ENCODE measurements at regions not wholly inside any gene's neighbourhood (a gene's known extent, or its start where the extent isn't known, plus 50 kb on each side); places are given as distances from the start of the nearest gene placed in this dataset.

- no peak for TF ChIP-seq CTCF (IDR thresholded peaks at IDR 0.05; ENCODE audit: low read depth, low read length, missing control alignments)
- no peak for DNase-seq (ENCODE audit: low read depth)
- no peak overlapping the region for H3K4me3 ChIP-seq (ENCODE audit: low read depth, low read length)
Measured at GRCh38 chr4:141524841-141525240, 111.5 kb upstream of the IL15 start.

- H3K4me3 ChIP-seq (ENCODE audit: low read depth, low read length): no peak overlapping the region
- DNase-seq (ENCODE audit: low read depth): no peak
- TF ChIP-seq CTCF (IDR thresholded peaks at IDR 0.05; ENCODE audit: low read depth, low read length, missing control alignments): no peak
Measured at GRCh38 chr4:141530627-141531026, 105.8 kb upstream of the IL15 start.

- TF ChIP-seq CTCF (IDR thresholded peaks at IDR 0.05; ENCODE audit: low read depth, low read length, missing control alignments): no peak
- no peak overlapping the region for H3K4me3 ChIP-seq (ENCODE audit: low read depth, low read length)
- no peak for DNase-seq (ENCODE audit: low read depth)
Measured at GRCh38 chr4:141534985-141535384, 101.4 kb upstream of the IL15 start.

GRCh38 chr4:141538001-141538400 is 98.4 kb upstream of the IL15 start:
- H3K4me3 ChIP-seq (ENCODE audit: low read depth, low read length): no peak overlapping the region
- DNase-seq (ENCODE audit: low read depth): no peak
- no peak for TF ChIP-seq CTCF (IDR thresholded peaks at IDR 0.05; ENCODE audit: low read depth, low read length, missing control alignments)

- no peak overlapping the region for H3K4me3 ChIP-seq (ENCODE audit: low read depth, low read length)
- no peak for TF ChIP-seq CTCF (IDR thresholded peaks at IDR 0.05; ENCODE audit: low read depth, low read length, missing control alignments)
- DNase-seq (ENCODE audit: low read depth): no peak
Measured at GRCh38 chr4:141540643-141541042, 95.7 kb upstream of the IL15 start.

GRCh38 chr4:141541851-141542250 is 94.5 kb upstream of the IL15 start:
- DNase-seq (ENCODE audit: low read depth): no peak
- H3K4me3 ChIP-seq (ENCODE audit: low read depth, low read length): no peak overlapping the region
- TF ChIP-seq CTCF (IDR thresholded peaks at IDR 0.05; ENCODE audit: low read depth, low read length, missing control alignments): no peak

- no peak for DNase-seq (ENCODE audit: low read depth)
- no peak for TF ChIP-seq CTCF (IDR thresholded peaks at IDR 0.05; ENCODE audit: low read depth, low read length, missing control alignments)
- no peak overlapping the region for H3K4me3 ChIP-seq (ENCODE audit: low read depth, low read length)
Measured at GRCh38 chr4:141543176-141543575, 93.2 kb upstream of the IL15 start.
